Nucleus accumbens (tissue), 56 donors: ENCODE measurements at regions not wholly inside any gene's neighbourhood (a gene's known extent, or its start where the extent isn't known, plus 50 kb on each side); places are given as distances from the start of the nearest gene placed in this dataset.

Experiments
- DNase-seq, 56 donors: peaks; one replicate each; lab custom pipeline; 2025; lab: John Stamatoyannopoulos, UW

- no peak for DNase-seq
Observed at GRCh38 chr6:109295774-109296156, 86.5 kb downstream of the CD164 start.

- no peak for DNase-seq
Observed at GRCh38 chr6:109295109-109295773, 87.0 kb downstream of the CD164 start.

DNA sequence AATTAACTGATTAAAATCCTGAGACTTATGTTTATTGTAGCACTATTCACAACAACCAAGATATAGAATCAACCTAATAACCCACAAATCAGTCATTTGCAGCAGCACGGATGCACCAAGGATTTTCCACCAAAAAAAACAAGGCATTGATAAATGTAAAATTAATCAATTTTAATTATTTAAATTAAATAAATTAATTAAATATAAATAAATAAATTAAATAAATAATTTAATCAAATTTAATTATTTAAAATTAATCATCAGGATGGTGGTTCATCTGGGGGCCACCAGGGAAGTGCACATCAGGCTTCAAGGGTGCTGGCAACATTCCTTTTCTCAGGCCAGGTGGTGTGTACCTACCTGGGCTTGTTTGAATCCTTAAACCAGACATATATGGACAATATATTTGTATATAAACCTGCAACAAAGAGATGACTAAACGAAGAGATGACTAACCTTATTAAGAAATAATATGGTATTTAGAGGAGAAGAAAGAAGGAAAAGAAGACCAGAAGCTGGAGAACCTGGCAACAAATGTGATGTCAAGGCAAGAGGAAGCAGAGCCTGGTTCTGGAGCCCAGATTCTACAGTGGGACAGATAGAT, 89.2 kb downstream of the CD164 start:
- no peak for DNase-seq

- DNase-seq, result peak in 1 of 56 donors; percentile 10
Observed at GRCh38 chr6:109292420-109292819, 89.8 kb downstream of the CD164 start.

DNA sequence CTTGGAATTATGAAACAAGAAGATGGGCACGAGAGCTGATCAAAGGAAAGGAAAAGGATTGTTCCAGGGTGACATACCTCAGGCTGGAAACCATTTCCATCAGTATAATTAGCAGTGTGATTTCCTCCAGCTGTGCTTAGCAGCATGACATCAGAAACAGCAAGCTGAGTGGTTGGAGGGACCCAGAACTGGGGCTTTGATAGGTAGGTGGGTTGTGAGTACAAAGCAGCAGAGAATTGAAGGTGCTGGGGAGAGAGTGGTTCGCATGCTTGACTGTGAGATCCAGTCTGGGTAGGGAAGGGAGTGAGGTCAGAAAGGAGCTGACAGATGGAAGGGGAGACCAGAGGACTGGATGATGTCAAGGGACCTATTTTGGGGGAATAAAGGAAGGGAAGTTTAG, 90.4 kb downstream of the CD164 start:
- DNase-seq, result no peak

- no peak for DNase-seq
Observed at GRCh38 chr6:109290143-109290931, 91.9 kb downstream of the CD164 start.

- no peak for DNase-seq
Observed at GRCh38 chr6:109285366-109285765, 96.9 kb downstream of the CD164 start.

DNA sequence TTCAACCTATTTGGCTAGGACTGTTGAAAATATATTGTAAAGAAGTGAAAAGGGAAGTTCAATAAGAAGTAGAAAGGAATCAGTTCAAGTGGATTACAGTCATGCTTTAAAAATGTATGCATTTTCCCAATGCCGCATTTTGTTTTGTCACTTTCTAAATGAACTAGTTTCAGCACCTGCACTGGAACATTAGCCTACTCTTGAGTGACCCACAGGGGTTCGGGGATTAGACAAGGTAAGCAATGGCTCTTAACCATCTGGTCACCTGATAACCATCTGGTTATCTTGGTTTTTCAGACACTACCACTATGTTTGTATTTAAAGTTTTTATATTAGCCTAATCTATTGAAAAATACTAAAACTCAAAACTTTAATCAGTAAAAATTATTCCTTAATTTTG, 97.6 kb downstream of the CD164 start:
- DNase-seq, result no peak

- no peak for DNase-seq
Observed at GRCh38 chr6:109282756-109283155, 99.5 kb downstream of the CD164 start.

- DNase-seq, result no peak
Observed at GRCh38 chr6:109279628-109280027, 102.6 kb downstream of the CD164 start.

GRCh38 chr6:109271622-109272021, 110.6 kb downstream of the CD164 start:
- DNase-seq, result no peak

- no peak for DNase-seq
Observed at GRCh38 chr6:109269953-109270517, 112.2 kb downstream of the CD164 start.

DNA sequence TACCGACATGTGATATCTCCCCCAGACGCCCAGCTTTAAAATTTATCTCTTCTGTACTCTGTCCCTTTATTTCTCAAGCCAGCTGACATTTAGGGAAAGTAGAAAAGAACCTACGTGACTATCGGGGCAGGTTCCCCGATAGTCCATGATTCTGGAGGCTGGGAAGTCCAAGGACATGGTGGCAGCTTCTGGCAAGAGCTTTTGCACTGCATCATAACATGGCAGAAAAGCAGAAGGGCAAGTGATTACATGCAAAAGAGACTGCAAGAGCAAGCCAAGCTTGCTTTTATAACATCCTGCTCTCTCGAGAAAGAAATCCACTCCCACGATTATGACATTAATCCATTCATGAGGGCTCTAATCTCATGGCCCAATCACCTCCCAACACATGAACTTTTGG, 113.2 kb downstream of the CD164 start:
- no peak for DNase-seq

DNA sequence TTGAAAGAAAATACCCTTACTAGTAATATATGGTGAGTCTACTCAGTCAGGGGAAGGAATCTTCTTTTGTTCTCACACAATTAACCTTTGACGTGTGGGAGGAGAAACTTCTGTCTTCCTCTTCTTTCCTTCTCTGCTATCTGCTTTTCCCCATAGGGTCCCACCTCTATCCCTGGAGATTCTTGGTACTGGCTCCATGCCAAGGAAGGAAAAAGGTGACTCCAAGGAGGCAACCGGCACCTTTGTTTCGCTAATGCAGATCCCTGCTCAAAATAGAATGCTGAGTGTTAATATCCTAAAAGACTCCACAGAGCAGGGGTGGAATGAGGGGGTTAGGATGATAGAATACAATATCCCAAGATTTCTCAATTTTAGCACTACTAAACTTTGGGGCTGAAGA, 116.7 kb downstream of the CD164 start:
- DNase-seq, result no peak

- no peak for DNase-seq
Observed at GRCh38 chr6:109263873-109264700, 118.2 kb downstream of the CD164 start.

DNA sequence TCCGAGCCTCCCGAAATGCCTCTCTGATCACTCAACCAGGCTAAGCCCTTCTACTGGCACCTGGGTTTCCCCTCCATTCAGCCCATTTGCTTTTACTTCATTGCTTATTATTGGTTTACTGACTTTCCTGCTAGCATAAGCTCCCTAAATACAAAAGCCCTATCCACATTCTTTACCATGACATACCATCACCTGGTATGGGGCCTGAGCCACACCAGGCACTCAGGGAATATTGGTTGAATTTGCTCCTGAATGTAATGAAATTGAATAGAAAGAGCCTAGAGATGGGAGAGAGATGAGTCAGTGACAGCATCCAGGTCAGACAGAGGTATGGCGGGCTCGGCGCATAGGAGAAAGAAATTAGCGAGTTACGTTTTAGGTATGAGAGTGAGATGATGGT, 120.0 kb downstream of the CD164 start:
- DNase-seq, result no peak

- DNase-seq, result no peak
Observed at GRCh38 chr6:109261811-109262210, 120.5 kb downstream of the CD164 start.

DNA sequence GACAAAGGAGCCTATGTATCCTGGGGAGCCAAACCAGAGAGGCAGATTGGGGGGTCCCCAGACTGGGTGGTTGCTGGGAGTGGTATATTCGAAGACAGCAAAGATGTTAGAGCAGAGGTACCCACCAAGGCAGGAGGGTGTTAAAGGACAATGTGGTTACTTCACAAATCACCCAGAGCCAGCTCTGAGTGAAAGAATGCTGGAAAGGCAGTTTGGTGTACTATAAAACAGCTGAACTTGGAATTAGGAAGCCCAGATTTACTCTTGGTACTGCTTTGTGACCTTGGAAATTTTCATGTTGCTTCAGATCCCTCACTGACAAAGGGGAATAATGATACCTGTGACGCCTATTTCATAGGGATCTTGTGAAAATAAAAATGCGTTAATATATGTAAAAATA, 121.6 kb downstream of the CD164 start:
- DNase-seq, result no peak

- no peak for DNase-seq
Observed at GRCh38 chr6:109260126-109260525, 122.1 kb downstream of the CD164 start.

DNA sequence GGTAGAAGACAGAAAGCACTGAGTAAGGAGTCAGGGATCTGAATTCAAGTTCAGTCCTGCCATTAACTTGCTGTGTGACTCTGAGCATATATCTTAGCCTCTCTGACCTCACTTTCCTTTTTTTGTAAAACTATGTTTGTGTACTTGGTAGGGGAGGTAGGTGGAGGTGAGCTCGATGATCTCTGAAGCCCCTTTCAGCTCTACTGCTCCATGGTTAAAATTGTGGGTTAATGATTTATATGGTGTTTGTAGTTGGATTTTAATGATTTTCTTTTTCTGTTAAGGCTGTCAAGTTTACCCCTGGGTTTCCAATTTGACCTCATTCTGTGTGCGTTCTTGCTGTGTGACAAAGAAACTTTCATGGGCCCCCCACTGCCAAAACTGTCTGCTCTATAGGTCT, 124.1 kb downstream of the CD164 start:
- no peak for DNase-seq

DNA sequence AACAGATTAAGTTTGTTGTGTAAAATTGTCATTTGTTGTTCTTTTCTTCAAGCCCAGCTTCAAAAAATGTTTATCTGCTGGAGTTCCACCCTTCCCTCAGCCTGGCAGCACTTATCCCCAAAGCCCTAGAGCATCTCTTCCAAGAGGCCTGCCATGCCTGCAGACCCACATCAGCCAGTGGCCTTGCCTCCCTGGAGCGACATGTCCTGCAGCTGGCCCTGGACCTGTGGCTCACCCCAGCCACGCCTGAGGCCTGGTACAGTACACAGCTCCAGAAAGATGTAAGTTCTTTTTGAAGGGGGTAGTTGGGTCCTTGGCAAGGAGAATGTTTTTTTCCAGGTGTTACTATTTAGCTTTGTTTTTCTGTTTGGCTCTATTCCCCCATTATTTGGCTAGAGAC, 124.8 kb downstream of the CD164 start:
- no peak for DNase-seq
